Skin epidermis (tissue), 12 donors: ENCODE measurements at regions not wholly inside any gene's neighbourhood (a gene's known extent, or its start where the extent isn't known, plus 50 kb on each side); places are given as distances from the start of the nearest gene placed in this dataset.
A peak's percentile ranks its signal among the peaks of the same experiment; 100 is the strongest.

Experiments
- H3K27ac ChIP-seq, 21 experiments: fragments of 200-600 bp; sonication (generic) in 11 of 21; one replicate each; pipeline ENCODE4 v1.5.0; 2020; ENCODE audit warnings: mild to moderate bottlenecking in 3 of 21, inconsistent platforms in 2 of 21, moderate library complexity in 2 of 21
- H3K4me3 ChIP-seq, 7 experiments: fragments of 200-600 bp; sonication (generic) in 2 of 7; one replicate each; pipeline ENCODE4 v1.5.0; 2020; ENCODE audit warnings: inconsistent platforms in 2 of 7, mild to moderate bottlenecking in 2 of 7, moderate library complexity in 1 of 7

GRCh38 chr10:78899996-78900714 lies 168.6 kb upstream of the ZMIZ1 start:
- H3K4me3 ChIP-seq: no peak overlapping the region

GRCh38 chr10:78900715-78901430 lies 167.9 kb upstream of the ZMIZ1 start:
- Histone ChIP-seq H3K4me3 (no peak overlapping the region), H3K27ac (peak overlapping the region in 1 of 21 experiments; percentile 37)

More at GRCh38 chr10:78899996-78900714, 168.6 kb upstream of the ZMIZ1 start:
- H3K27ac ChIP-seq: peak overlapping the region in 4 of 21 experiments; percentile 32 to 67 (median 37)

GRCh38 chr10:78901694-78902093 lies 167.1 kb upstream of the ZMIZ1 start:
- Histone ChIP-seq H3K27ac (no peak overlapping the region), H3K4me3 (no peak overlapping the region)

- Histone ChIP-seq H3K4me3 (no peak overlapping the region), H3K27ac (no peak overlapping the region)
These were observed 166.0 kb upstream of the ZMIZ1 start for GRCh38 chr10:78902815-78903214.

- H3K27ac ChIP-seq: no peak overlapping the region
- no peak overlapping the region for H3K4me3 ChIP-seq
These were observed 165.3 kb upstream of the ZMIZ1 start for GRCh38 chr10:78903341-78903940.

GRCh38 chr10:78904196-78904595 lies 164.6 kb upstream of the ZMIZ1 start:
- Histone ChIP-seq H3K4me3 (no peak overlapping the region), H3K27ac (no peak overlapping the region)

GRCh38 chr10:78905015-78905956 lies 163.5 kb upstream of the ZMIZ1 start:
- Histone ChIP-seq H3K27ac (no peak overlapping the region), H3K4me3 (no peak overlapping the region)

GRCh38 chr10:78905957-78906308 lies 162.8 kb upstream of the ZMIZ1 start:
- no peak overlapping the region for H3K27ac ChIP-seq
- no peak overlapping the region for H3K4me3 ChIP-seq

- no peak overlapping the region for H3K27ac ChIP-seq
- H3K4me3 ChIP-seq: no peak overlapping the region
These were observed 161.9 kb upstream of the ZMIZ1 start for GRCh38 chr10:78906734-78907390.

- no peak overlapping the region for H3K4me3 ChIP-seq
These were observed 161.1 kb upstream of the ZMIZ1 start for GRCh38 chr10:78907551-78908211.

GRCh38 chr10:78909221-78909620 lies 159.5 kb upstream of the ZMIZ1 start:
- Histone ChIP-seq H3K4me3 (no peak overlapping the region), H3K27ac (no peak overlapping the region)

More at GRCh38 chr10:78907551-78908211, 161.1 kb upstream of the ZMIZ1 start:
- H3K27ac ChIP-seq: no peak overlapping the region

- no peak overlapping the region for H3K4me3 ChIP-seq
- no peak overlapping the region for H3K27ac ChIP-seq
These were observed 158.7 kb upstream of the ZMIZ1 start for GRCh38 chr10:78910021-78910420.

- Histone ChIP-seq H3K4me3 (no peak overlapping the region), H3K27ac (no peak overlapping the region)
These were observed 158.3 kb upstream of the ZMIZ1 start for GRCh38 chr10:78910476-78910875.

- Histone ChIP-seq H3K4me3 (no peak overlapping the region), H3K27ac (no peak overlapping the region)
These were observed 157.9 kb upstream of the ZMIZ1 start for GRCh38 chr10:78910886-78911285.

GRCh38 chr10:78911533-78912340 lies 157.0 kb upstream of the ZMIZ1 start:
- Histone ChIP-seq H3K27ac (no peak overlapping the region), H3K4me3 (no peak overlapping the region)

GRCh38 chr10:78912361-78913218 lies 156.2 kb upstream of the ZMIZ1 start:
- H3K4me3 ChIP-seq: no peak overlapping the region
- H3K27ac ChIP-seq: no peak overlapping the region
